Left lung (tissue), 4 donors: ENCODE measurements at regions not wholly inside any gene's neighbourhood (a gene's known extent, or its start where the extent isn't known, plus 50 kb on each side); places are given as distances from the start of the nearest gene placed in this dataset.

Experiments used
- ATAC-seq: fragments of 200-7000 bp; cut with Tn5 transposase; one replicate; pipeline ENCODE4 v1.9.1; 2020; ENCODE audit warnings: moderate library complexity
- DNase-seq, 4 donors: peaks; one replicate each; pipeline ENCODE4 v3.0.0-alpha.2; 2013 to 2020
- H3K27ac ChIP-seq, 2 donors: fragments of 200-600 bp; sonication (generic) in 1 of 2; one replicate each; pipeline versions ENCODE4 v1.5.0 to v1.8.0; 2020 to 2021
- H3K27me3 ChIP-seq, 2 donors: fragments of 200-600 bp; sonication (generic) in 1 of 2; one replicate each; pipeline versions ENCODE4 v1.5.0 to v1.8.0; 2020 to 2021
- H3K36me3 ChIP-seq, 2 donors: fragments of 200-600 bp; sonication (generic) in 1 of 2; one replicate each; pipeline versions ENCODE4 v1.5.0 to v1.8.0; 2020 to 2021
- H3K4me1 ChIP-seq, 2 donors: fragments of 200-600 bp; one replicate each; pipeline ENCODE4 v1.8.0; 2021
- H3K4me3 ChIP-seq, 2 donors: fragments of 200-600 bp; sonication (generic) in 1 of 2; one replicate each; pipeline versions ENCODE4 v1.5.0 to v1.8.0; 2020 to 2021; ENCODE audit warnings: mild to moderate bottlenecking in 1 of 2
- H3K9me3 ChIP-seq, 2 donors: fragments of 200-600 bp; sonication (generic) in 1 of 2; one replicate each; pipeline versions ENCODE4 v1.5.0 to v1.8.0; 2020 to 2021
- CTCF ChIP-seq, 2 donors: fragments of 200-600 bp; sonication (generic) in 1 of 2; IDR thresholded peaks; one replicate each; pipeline versions ENCODE4 v1.5.0 to v1.8.0; 2021; ENCODE audit warnings: antibody characterized with exemption in 2 of 2
- intact Hi-C, 2 donors: fragments of 100-400 bp; cut with DNase I; formaldehyde crosslinking; loops; one replicate each; pipeline versions ENCODE4 v1.11.2 to v1.14.2; 2022
- donor health status: DM: no; HTN: yes; CAD: no.
- donor health status: DM: no; HTN: no; CAD: no.

DNA sequence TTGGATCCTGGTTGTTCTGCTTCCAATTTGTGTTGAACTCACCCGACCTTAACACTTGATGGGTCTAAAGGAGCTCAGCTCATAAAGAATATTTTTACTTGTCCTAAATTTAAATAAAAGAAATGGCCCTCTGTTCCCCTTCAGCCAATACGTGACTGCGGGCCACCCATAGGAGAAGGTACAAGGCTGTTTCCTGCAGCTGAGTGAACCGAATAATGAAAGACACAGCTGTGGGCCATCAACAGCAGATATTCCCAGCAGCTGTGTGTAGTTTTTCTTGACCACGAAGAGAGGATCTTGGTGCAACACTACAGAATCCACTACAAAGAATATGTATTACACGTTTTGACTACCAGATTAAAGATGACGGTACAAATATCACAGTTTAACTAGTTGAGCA, 1431.6 kb downstream of the CDH11 start:
- intact Hi-C loops: no loop called here

GRCh38 chr16:63689068-63689467, 1432.8 kb downstream of the CDH11 start:
- Histone ChIP-seq H3K27me3 (no peaks in the 10 kb centered on the region), H3K4me1 (no peaks in the 10 kb centered on the region)

More for the DNA sequence above, 1431.6 kb downstream of the CDH11 start:
- Histone ChIP-seq H3K9me3 (peaks cover 0 to 18% of the 10 kb centered on the region in 2 donors), H3K4me1 (no peaks in the 10 kb centered on the region), H3K27me3 (no peaks in the 10 kb centered on the region), H3K27ac (no peak overlapping the region), H3K36me3 (no peaks in the 10 kb centered on the region), H3K4me3 (no peak overlapping the region)
- no peak for TF ChIP-seq CTCF (IDR thresholded peaks at IDR 0.05)
- DNase-seq: no peak
- ATAC-seq: no peak

DNA sequence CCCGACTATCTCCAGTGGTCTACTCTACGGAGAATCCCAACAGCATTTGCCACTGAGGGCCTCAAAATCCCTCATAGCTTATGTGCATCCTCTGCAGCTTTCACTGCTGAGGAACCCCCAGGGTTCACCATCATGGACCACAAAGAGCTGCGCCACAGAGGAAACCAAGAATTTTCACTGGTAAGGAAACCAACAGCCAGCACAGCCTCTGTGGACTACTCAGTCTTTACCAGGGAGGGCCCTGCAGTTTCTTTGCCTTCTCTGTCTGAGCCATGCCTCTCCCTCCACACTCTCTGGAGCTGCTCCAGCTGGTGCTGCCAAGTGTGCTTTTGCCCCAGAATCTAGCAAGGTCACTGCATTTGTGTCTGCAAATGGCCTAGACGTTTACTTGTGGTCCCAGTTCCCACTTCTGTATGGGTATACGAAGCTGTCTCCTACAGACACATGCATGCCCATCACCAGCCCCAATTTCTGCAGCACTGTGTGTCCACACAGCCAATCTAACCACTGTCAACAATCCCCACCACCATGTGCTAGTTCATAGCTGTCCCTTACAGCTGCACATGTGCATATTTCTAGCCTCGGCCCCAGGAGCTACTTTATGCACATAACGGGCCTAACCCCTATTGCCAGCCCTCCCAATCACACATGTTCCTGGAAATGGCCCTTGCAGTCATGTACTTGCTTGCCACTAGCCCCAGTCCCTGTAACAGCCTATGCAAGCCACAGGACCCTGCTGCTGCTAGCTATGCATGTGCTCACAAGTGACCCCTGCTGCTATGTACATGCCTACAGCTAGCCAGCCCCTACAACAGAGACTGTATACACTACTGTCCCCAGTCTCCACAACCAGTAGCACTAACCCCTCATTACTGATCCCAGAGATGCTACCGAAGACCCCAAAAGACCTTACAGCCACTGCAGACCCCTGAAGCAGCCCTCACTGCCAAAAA, 1437.4 kb downstream of the CDH11 start:
- no peak for TF ChIP-seq CTCF (IDR thresholded peaks at IDR 0.05)
- Histone ChIP-seq H3K27ac (no peak overlapping the region), H3K27me3 (no peaks in the 10 kb centered on the region), H3K36me3 (no peaks in the 10 kb centered on the region), H3K4me3 (no peak overlapping the region), H3K9me3 (peaks cover 0 to 11% of the 10 kb centered on the region in 2 donors), H3K4me1 (no peaks in the 10 kb centered on the region)
- intact Hi-C loops: no loop called here
- no peak for DNase-seq
- no peak for ATAC-seq

More at GRCh38 chr16:63689068-63689467, 1432.8 kb downstream of the CDH11 start:
- ATAC-seq: no peak
- no peak for DNase-seq
- intact Hi-C loops: no loop called here
- peaks cover 0 to 18% of the 10 kb centered on the region in 2 donors for H3K9me3 ChIP-seq
- no peaks in the 10 kb centered on the region for H3K36me3 ChIP-seq
- no peak overlapping the region for H3K4me3 ChIP-seq
- TF ChIP-seq CTCF (IDR thresholded peaks at IDR 0.05): no peak
- no peak overlapping the region for H3K27ac ChIP-seq

DNA sequence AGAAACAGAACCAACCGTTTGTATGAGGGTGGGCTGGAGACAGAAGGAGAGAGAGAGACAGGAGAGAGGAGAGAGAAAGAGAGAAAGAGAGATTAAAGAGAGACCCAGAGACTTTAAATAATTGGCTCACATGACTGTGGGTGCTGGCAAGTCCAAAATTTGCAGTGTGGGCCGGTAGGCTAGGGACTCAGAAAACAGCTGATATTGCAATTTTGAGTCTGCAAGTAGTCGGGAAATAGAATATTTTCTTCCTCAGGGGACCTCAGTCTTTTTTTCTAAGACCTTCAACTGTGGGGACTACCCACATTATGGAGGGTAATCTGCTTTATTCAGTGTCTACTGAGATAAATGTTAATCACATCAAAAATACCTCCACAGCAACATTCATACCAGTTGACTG, 1439.0 kb downstream of the CDH11 start:
- H3K4me1 ChIP-seq: no peaks in the 10 kb centered on the region
- no peaks in the 10 kb centered on the region for H3K27me3 ChIP-seq
- intact Hi-C loops: no loop called here
- H3K4me3 ChIP-seq: no peak overlapping the region
- no peak for TF ChIP-seq CTCF (IDR thresholded peaks at IDR 0.05)
- peaks cover 0 to 7% of the 10 kb centered on the region in 2 donors for H3K9me3 ChIP-seq
- no peak overlapping the region for H3K27ac ChIP-seq
- no peak for DNase-seq
- no peaks in the 10 kb centered on the region for H3K36me3 ChIP-seq
- no peak for ATAC-seq

DNA sequence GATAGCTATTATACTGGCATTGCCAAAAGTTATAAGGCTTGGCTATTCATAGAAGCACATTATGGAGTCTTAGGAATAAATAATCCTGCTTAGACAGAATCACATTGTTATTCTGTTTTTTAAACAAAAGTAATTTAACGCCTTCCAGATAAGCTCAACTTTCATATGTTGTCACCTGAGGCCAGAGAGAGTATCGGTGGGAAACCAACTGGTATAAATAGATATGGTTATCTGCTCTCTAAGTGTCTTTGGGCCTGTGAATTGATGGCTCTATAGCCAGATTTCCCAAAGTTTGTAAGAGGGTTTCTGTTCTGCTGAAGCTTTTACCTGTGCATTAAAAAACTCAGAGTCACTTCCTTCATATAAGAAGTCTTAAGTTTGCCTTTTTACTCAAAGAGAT, 1449.4 kb downstream of the CDH11 start:
- Histone ChIP-seq H3K27ac (no peak overlapping the region), H3K4me1 (no peaks in the 10 kb centered on the region), H3K4me3 (no peak overlapping the region), H3K36me3 (no peaks in the 10 kb centered on the region), H3K27me3 (no peaks in the 10 kb centered on the region), H3K9me3 (no peaks in the 10 kb centered on the region)
- no peak for DNase-seq
- no peak for TF ChIP-seq CTCF (IDR thresholded peaks at IDR 0.05)
- intact Hi-C loops: no loop called here
- ATAC-seq: no peak
